ENCODE measurements at regions not wholly inside any gene's neighbourhood (a gene's known extent, or its start where the extent isn't known, plus 50 kb on each side); places are given as distances from the start of the nearest gene placed in this dataset.
"Not testable (repeated sequence)": the region's sequence is repeated elsewhere in the genome, so short reads cannot be mapped to it uniquely, and the experiment has no call there.

DNA sequence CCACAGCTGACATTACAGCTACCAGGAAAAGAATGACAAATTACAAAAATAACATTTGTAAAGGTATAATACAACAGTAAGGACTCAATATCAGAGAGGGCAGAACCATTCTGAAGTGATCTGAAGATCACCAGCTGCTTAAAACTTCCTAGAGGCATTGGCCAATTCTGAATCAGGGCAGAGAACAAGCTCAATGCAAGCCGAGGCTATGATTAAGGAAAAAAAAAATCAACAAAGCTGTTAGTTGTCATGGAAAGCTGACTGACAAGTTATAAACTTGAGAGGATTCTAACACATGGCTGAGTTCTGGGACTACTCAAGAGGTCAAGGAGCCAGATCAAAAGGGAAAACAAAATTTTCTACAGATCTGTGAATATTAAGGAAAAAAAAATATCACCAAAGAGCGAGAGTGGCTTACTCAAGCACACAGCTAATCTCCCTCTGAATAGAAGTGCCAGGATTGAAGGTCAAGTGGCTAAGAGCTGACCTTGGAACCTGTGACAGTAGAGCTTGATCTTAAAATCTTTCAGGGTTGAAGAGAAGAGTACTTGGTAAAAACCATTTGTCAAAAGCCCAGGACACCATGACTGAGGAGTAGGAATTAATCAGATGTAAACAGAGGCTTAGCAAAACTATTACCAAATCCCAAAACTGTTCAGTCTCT is 383.4 kb downstream of the USP25 start:
- no peak overlapping the region for H3K4me3 ChIP-seq (ENCODE audit: low read depth, low read length)

GRCh38 chr21:16115461-16115860 is 385.7 kb downstream of the USP25 start:
- H3K4me3 ChIP-seq (ENCODE audit: low read depth, low read length), result no peak overlapping the region

GRCh38 chr21:16116069-16116468 is 386.3 kb downstream of the USP25 start:
- no peak overlapping the region for H3K4me3 ChIP-seq (ENCODE audit: low read depth, low read length)

DNA sequence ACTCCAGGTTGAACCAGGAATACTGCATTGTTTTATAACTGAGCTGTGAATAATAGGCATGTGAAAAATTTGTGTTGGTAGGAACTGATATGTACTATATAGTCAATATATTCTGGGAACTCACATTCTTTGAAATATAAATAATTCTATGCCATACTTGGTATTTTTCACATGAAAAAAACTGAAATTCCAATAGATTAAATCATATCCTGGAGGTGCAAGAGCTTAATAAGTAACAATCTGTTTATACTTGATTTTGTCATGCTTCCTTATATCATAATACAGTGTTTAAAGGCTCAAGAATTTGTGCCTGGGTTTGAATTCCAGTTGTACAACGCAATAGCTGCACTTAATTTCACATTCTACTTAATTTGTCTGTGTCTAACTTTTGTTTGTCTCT is 387.0 kb downstream of the USP25 start:
- H3K4me3 ChIP-seq (ENCODE audit: low read depth, low read length), result no peak overlapping the region

GRCh38 chr21:16117331-16117730 is 387.5 kb downstream of the USP25 start:
- no peak overlapping the region for H3K4me3 ChIP-seq (ENCODE audit: low read depth, low read length)

GRCh38 chr21:16117851-16118590 is 388.2 kb downstream of the USP25 start:
- H3K4me3 ChIP-seq (ENCODE audit: low read depth, low read length), result no peak overlapping the region

GRCh38 chr21:16124378-16125138 is 394.8 kb downstream of the USP25 start:
- H3K4me3 ChIP-seq (ENCODE audit: low read depth, low read length), result no peak overlapping the region

- no peak overlapping the region for H3K4me3 ChIP-seq (ENCODE audit: low read depth, low read length)
These were observed 395.5 kb downstream of the USP25 start for GRCh38 chr21:16125274-16125673.

DNA sequence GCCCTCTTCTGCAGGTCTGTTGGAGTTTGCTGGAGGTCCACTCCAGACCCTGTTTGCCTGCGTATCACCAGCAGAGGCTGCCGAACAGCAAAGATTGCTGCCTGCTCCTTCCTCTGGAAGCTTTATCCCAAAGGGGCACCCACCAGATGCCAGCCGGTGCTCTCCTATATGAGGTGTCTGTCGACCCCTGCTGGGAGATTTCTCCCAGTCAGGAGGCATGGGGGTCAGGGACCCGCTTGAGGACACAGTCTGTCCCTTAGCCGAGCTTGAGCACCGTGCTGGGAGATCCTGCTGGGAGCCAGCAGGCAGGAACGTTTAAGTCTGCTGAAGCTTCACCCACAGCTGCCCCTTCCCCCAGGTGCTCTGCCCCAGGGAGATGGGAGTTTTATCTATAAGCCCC is 402.7 kb downstream of the USP25 start:
- not testable (repeated sequence) for H3K4me3 ChIP-seq (ENCODE audit: low read depth, low read length)

DNA sequence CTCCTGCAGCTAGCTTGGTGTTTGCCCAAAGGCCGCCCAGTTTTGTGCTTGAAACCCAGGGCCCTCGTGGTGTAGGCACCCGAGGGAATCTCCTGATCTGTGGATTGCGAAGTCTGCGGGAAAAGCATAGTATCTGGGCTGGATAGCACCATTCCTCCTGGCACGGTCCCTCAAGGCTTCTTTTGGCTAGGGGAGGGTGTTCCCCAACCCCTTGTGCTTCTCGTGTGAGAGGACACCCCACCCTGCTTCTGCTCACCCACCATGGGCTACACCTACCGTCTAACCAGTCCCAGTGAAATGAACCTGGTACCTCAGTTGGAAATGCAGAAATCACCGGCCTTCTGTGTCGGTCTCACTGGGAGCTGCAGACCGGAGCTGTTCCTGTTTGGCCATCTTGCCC is 403.5 kb downstream of the USP25 start:
- no peak overlapping the region for H3K4me3 ChIP-seq (ENCODE audit: low read depth, low read length)

DNA sequence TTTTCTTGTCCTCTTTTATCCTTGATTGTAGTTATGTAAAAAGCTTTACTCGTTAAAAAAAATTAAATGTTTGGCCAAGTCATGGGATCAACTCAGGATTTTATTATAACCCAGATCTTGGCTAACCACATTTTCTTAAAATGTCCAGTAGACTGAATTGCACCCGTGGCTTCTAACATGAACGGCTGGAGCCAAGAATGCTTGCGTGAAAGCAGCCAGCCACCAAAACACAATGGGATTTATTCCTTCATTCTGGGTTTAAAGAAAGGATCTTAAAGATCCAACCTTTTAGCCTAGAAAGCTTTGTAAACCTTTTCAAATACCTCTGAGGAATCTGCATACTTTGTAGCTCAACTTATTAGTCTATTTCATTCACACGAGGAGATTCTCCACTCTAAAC is 404.4 kb downstream of the USP25 start:
- no peak overlapping the region for H3K4me3 ChIP-seq (ENCODE audit: low read depth, low read length)

DNA sequence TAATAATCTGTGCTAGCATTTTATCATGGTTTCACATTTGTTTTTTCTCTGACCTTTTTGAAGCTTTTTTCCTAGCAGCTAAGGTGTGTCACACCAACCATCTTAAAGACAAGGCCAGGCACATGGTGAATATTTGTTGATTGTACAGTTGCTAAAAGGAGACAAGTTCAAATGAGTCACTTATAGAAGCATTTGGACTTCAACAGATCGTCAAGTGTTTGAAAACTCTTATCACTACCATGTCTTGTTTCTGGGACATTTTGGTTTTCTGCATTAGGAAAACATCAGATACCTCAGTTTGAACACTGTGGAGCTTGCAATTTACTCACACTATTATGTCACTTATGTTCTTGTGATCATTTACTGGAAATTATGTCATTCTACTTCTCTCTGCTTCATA is 407.3 kb downstream of the USP25 start:
- no peak overlapping the region for H3K4me3 ChIP-seq (ENCODE audit: low read depth, low read length)

DNA sequence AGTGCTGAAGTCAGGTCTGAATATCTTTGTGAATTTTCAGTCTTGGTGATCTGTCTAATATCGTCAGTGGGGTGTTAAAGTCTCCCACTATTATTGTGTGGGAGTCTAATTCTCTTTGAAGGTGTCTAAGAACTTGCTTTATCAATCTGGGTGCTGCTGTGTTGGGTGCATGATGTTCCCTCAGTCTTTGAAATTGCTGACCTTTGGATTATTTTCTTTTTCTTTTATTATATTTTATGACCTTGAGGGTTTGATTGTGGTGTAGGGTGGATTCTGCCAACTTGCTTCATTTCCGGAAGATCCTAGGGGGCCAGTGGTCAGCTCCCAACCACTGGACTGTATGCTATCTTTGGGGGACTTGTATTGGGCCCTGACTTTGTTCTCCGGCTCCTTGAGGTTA is 415.3 kb downstream of the USP25 start:
- H3K4me3 ChIP-seq (ENCODE audit: low read depth, low read length), result no peak overlapping the region

- H3K4me3 ChIP-seq (ENCODE audit: low read depth, low read length), result no peak overlapping the region
These were observed 415.7 kb downstream of the USP25 start for GRCh38 chr21:16145479-16145878.

GRCh38 chr21:16154321-16154720 is 424.5 kb downstream of the USP25 start:
- H3K4me3 ChIP-seq (ENCODE audit: low read depth, low read length), result no peak overlapping the region

- H3K4me3 ChIP-seq (ENCODE audit: low read depth, low read length), result no peak overlapping the region
These were observed 425.3 kb downstream of the USP25 start for GRCh38 chr21:16154951-16155635.

DNA sequence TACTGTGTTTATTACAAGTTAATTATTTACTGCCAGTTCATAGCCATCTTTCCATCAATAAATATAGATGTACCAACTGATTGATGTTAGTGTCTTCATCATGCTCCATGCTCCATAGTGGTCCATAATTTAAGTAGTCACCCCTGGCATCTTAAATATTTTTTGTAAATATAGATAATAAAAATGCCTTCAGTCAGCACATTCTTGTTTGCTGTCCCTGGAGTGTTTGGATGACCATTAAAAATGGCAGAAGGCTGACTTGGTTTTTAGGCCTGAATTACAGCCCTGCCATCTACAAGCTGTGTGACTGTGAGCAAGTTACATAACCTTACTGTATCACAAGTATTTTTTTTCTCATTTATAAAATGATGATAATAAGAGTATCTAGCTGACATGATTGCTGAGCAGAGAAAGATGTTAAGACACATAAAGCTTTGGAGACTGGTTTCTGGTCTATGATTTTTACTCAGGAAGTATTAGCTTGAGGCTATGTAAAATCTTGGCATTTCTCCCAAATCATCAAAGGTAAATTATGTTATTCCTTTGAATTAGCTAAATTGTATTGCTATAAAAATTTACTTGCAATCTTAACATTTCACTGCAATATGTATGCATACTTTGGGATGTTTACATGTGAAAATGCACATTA is 427.2 kb downstream of the USP25 start:
- no peak overlapping the region for H3K4me3 ChIP-seq (ENCODE audit: low read depth, low read length)

GRCh38 chr21:16159213-16159970 is 429.6 kb downstream of the USP25 start:
- H3K4me3 ChIP-seq (ENCODE audit: low read depth, low read length), result no peak overlapping the region

- no peak overlapping the region for H3K4me3 ChIP-seq (ENCODE audit: low read depth, low read length)
These were observed 430.2 kb downstream of the USP25 start for GRCh38 chr21:16159971-16160350.

DNA sequence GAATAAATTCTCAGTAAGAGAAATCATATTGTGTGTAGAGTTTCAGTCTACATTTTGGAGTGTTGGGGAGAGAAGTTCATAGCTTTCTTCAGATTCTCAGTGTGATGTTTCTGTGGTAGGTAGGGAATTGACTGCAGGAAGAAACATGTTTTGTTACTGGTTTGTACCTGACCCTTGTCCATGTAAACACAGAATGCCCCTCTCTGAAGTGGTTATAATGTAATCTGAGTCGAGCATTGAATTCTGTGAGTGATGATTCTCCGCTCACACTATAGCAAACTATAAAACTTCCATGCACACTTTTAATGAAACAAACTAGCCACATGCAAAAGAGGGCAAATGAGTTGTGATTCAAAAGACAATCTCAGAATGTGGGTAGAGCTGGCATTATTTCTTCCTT is 433.2 kb downstream of the USP25 start:
- H3K4me3 ChIP-seq (ENCODE audit: low read depth, low read length), result no peak overlapping the region

Measured in iPS-11a (cell line).